ENCODE measurements at regions not wholly inside any gene's neighbourhood (a gene's known extent, or its start where the extent isn't known, plus 50 kb on each side); places are given as distances from the start of the nearest gene placed in this dataset.

- no peak for TF ChIP-seq CTCF (IDR thresholded peaks at IDR 0.05; ENCODE audit: low read depth, low read length)
- DNase-seq (ENCODE audit: low read depth in 2 of 2) = no peak
- H3K4me3 ChIP-seq (replicated peaks in 1 of 2; ENCODE audit: low read depth in 2 of 2, low read length in 2 of 2) = no peak overlapping the region
These were observed 372.1 kb downstream of the MTRR start for GRCh38 chr5:8241076-8241475.

DNA sequence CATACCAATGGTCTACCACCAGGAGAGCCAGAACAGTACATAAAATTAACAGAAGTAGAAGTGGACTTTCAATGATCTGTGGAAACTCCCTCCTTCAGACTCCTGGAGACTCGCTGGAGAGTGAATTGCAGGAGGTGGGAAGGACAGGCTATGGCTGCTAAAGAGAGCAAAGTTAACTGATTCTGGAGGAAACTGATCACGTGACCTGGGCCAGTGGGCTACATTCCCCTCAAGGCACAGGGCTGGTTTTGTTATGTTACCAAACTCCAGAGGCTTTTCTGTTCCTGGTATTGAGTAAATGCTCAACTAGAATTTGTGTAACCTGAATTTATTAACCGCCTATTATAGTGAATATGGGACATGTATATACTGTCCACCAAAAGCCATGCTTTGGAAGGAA, 372.6 kb downstream of the MTRR start:
- H3K4me3 ChIP-seq (replicated peaks in 1 of 2; ENCODE audit: low read depth in 2 of 2, low read length in 2 of 2) = no peak overlapping the region
- no peak for TF ChIP-seq CTCF (IDR thresholded peaks at IDR 0.05; ENCODE audit: low read depth, low read length)
- DNase-seq (ENCODE audit: low read depth in 2 of 2) = no peak

GRCh38 chr5:8247049-8247899, 378.3 kb downstream of the MTRR start:
- TF ChIP-seq CTCF (IDR thresholded peaks at IDR 0.05; ENCODE audit: low read depth, low read length) = no peak
- H3K4me3 ChIP-seq (replicated peaks in 1 of 2; ENCODE audit: low read depth in 2 of 2, low read length in 2 of 2) = no peak overlapping the region
- no peak for DNase-seq (ENCODE audit: low read depth in 2 of 2)

- no peak for DNase-seq (ENCODE audit: low read depth in 2 of 2)
- H3K4me3 ChIP-seq (replicated peaks in 1 of 2; ENCODE audit: low read depth in 2 of 2, low read length in 2 of 2) = no peak overlapping the region
- TF ChIP-seq CTCF (IDR thresholded peaks at IDR 0.05; ENCODE audit: low read depth, low read length) = no peak
These were observed 384.4 kb downstream of the MTRR start for GRCh38 chr5:8253376-8253775.

DNA sequence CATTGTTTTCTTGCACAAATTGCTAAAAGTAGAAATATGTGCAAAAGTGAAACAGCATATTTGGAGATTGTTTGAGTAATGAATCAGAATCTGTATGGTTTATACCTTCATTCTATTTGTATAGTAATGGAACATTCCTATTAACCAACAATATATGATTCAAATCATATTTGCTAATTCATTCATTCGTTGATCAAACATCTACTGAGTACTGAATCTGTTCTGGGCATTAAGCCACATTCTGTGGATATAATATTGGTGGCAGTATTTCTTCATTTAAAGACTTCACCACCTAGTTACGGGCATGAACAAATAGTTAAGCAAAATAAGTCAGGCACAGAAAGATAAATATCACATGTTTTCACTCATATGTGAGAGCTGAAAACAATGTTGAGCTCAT, 385.7 kb downstream of the MTRR start:
- TF ChIP-seq CTCF (IDR thresholded peaks at IDR 0.05; ENCODE audit: low read depth, low read length) = no peak
- DNase-seq (ENCODE audit: low read depth in 2 of 2) = no peak
- no peak overlapping the region for H3K4me3 ChIP-seq (replicated peaks in 1 of 2; ENCODE audit: low read depth in 2 of 2, low read length in 2 of 2)

DNA sequence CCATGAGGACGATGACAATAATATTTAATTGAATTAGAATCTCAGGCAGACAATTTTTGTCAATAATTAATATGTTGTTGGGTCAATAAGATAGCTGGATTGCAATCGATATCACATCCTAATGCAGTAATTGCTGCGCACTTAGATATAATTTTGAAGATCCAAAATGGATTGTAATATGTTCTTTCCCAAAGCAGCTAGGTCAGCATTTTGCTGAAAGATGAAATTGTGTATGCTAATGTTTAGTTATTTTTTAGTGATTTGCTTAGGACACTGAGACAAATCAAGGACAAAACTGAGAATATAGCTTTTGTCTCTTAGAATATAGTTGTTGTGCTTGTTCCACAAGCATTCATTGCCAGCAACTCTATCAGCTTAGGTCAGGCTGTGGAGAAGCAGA, 389.9 kb downstream of the MTRR start:
- DNase-seq (ENCODE audit: low read depth in 2 of 2) = no peak
- no peak overlapping the region for H3K4me3 ChIP-seq (replicated peaks in 1 of 2; ENCODE audit: low read depth in 2 of 2, low read length in 2 of 2)
- no peak for TF ChIP-seq CTCF (IDR thresholded peaks at IDR 0.05; ENCODE audit: low read depth, low read length)

- TF ChIP-seq CTCF (IDR thresholded peaks at IDR 0.05; ENCODE audit: low read depth, low read length) = no peak
- no peak for DNase-seq (ENCODE audit: low read depth in 2 of 2)
- no peak overlapping the region for H3K4me3 ChIP-seq (replicated peaks in 1 of 2; ENCODE audit: low read depth in 2 of 2, low read length in 2 of 2)
These were observed 401.3 kb downstream of the MTRR start for GRCh38 chr5:8270246-8270645.

Data from cardiac fibroblast (primary cell).